GM19468 (cell line): ENCODE measurements at regions not wholly inside any gene's neighbourhood (a gene's known extent, or its start where the extent isn't known, plus 50 kb on each side); places are given as distances from the start of the nearest gene placed in this dataset.
"Not testable (repeated sequence)": the region's sequence is repeated elsewhere in the genome, so short reads cannot be mapped to it uniquely, and the experiment has no call there.

Experiments used
- ATAC-seq: cut with Tn5 transposase; IDR thresholded peaks from one replicate; pipeline ENCODE4 v1.9.1; 2021; ENCODE audit warnings: mild to moderate bottlenecking, moderate library complexity, moderate number of reproducible peaks; ENCODE audit not compliant: unreplicated experiment; ENCODE audit errors: extremely low read depth

DNA sequence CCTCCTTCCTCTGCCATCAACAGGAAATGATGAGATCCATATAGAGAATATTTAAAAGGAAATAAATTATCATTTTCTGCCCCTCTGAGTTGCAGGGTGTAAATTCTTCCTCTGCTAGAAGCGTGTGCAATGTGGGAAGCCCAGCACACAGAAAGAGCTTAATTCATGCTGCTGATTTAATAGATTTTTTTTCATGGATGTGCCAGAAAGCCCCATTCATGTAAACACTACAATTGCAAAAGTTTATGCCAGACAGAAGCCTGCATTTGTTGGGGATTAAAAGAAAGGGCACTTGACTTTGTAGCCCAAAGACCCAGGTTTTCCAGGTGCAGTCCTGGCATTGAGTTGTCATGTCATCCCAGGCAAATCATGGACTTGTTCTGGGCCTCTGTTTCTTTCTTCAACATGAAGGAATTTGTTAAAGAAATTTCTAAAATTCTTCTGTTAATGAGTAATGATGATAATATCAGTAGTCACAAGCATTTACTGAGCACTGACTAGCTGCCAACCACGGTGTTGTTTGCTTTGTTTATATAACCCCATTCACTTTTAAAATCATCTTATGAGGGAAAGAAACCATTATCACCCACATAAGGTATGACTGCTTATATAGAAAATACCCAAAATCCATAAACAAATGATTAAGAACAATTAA lies 341.7 kb downstream of the ANAPC1 start:
- not testable (repeated sequence) for ATAC-seq

DNA sequence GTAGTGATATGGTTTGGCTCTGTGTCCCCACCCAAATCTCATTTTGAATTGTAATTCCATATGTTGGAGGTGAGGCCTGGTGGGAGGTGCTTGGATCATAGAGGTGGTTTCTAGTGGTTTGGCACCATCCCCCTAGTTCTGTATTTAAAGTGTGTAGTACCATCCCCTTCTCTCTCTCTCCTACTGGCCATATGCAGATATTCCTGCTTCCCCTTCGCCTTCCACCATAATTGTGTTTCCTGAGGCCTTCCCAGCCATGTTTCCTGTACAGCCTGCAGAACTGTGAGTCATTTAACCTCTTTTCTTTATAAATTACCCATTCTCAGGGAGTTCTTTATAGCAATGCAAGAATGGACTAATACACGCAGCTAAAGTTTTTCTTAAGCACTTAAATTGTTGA lies 340.0 kb downstream of the ANAPC1 start:
- ATAC-seq = not testable (repeated sequence)

DNA sequence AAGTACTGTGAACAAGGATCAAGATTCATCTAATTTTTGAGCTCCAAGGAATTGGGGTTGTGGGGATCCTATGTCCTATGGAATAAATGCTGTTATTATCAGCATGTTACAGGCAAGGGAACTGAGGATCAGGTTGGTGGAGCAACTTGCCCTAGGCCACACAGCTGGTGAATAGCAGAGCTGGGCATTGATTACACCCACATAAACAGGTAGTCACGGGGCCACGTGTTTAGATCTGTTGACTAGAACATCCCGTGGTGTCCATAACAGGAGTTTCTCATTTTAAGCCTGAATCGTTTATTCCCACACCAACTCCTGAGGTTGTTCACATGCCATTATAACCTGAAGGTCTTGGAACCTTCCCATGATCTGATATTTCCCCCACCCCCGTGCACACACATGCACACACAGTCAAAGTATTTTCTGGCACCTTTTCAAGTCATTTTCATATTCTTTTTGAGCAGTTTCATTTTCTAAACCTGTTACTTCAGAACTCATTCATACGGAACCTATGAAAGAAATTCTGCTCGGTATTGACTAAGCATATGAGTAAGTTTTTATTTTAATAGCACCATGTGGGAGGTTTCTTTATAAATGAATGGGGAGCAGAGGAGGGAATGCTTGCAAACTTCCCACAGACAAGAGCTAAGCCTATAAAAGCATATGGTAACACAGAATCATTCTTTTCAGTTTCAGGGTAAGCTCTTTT lies 338.1 kb downstream of the ANAPC1 start:
- ATAC-seq = not testable (repeated sequence)

DNA sequence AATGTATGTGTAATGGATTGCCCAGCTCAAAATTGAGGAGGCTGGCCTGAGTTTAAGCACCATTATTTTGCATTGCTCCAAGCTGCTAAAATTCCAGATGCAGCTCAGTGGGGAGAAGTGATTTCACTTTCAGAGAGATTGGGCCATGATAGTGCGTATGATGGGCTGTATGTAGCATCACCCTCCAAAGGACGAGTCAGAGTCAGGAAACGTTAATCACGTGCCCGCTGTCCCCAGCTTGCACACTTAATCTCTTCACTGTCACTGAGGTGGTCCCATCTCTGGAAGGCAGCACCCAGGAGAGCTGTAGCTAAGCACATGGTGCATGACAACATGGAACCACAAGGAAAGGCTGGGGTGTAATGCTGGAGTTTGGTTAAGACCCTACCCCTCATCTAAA lies 337.4 kb downstream of the ANAPC1 start:
- ATAC-seq = not testable (repeated sequence)

DNA sequence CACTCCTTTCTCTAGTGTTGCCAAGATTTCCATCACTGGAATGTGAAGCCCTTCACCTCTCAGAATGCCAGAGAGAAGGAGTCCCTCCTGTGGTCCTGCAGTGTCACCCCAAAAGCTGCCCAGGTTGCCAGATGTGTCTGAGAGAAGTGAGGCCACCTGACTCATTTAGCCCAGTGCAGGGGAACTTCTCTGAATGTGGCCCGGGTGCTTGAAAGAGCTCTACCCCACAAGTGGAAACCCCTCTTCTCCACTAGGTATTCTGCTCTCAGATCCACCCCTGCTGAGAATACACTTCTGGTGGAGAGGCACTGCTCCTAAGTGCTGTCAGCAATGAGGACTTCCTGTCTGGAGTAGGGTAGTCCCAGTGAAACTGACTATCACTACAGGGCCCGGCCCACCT lies 334.8 kb downstream of the ANAPC1 start:
- ATAC-seq = not testable (repeated sequence)

DNA sequence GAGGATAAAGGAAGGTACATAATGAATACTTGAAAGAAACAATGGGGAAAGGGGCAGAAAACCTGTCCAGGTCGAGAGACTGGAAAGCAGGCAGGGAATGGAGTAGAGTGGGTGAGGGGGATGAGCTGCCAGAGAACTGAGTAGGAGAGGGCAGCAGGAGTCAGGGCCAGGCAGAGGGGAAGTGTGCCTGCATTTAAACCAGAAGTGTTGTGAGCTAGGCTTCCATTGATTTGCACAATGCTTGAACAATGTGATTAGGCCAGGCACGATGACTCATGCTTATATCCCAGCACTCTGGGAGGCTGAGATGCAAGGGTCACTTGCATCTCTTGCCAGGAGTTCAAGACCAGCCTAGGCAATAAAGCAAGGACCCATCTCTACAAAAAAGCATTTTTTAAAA lies 332.6 kb downstream of the ANAPC1 start:
- ATAC-seq = not testable (repeated sequence)

DNA sequence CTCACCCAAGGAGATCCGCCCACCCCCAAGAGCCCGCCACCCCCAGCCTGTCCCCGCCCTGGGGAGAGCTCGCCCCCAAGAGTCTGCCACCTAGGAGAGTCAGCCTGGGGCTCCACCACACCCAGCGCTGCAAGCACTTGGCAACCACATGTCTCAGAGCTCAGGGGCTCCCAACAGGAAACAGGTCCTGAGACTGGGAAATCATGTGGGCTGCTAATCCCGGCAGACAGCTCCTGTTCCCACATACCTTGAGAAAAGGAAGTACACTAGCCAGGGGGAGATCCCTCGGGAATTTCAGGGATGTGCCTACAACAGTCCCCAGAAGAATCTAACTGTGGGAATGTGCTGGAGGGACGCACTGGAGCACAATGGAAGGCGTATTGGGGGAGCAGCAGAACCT lies 331.4 kb downstream of the ANAPC1 start:
- not testable (repeated sequence) for ATAC-seq

DNA sequence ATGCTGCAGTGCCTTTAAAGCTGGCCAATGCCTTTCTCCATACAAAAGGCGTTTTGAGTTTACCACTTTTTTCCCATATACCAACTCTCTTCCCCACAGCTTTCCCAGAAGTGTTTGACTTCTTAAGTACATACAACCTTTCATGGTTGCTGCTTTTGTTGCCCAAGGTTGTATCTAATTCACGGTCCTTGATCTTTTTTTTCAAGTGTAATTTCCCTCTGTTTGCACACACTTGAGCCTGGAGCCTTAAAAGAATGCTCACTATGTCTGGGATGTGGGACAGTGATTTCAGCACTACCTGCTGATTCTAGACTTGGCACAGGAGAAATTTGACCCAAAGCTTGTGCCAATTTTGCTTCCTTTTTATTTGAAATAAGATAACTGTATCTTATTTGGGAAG lies 324.7 kb downstream of the ANAPC1 start:
- not testable (repeated sequence) for ATAC-seq

DNA sequence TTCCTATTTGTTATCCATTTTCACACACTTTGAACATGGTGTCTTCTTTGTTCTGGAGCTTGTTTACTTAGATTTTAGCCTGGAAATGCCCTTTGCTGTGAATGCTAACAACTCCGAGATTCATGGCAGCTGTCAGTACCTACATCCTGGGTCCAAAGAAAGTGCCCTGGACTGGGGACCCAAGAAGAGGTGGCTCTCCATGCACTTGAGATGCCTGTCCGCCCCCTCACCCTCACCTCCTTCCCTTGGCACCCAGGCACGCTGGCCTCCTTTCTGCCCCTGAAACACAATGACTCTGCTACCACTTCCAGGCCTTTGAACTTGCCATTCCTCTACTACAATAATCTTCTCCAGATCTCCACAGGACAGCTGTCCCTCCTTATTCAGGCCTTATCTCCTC lies 324.2 kb downstream of the ANAPC1 start:
- ATAC-seq = not testable (repeated sequence)

DNA sequence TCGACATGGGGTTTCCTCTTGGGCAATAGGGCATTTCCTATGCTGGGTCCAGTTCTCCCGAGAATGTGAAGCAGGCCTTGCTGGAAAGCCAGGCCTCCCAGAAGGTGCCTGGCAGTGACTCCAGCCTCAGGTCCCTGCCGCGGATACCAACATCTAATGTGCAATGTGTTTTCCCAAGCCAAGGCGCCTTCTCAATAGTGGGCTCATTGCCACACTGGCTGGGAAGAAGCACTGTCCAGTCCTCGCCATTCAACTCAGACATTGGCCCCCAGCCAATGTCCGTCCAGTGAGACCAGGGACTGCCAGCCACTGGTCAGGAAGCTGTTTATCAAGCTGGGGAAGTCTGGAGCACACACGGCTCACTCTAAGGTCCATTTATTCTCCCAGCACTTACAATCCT lies 317.9 kb downstream of the ANAPC1 start:
- not testable (repeated sequence) for ATAC-seq

DNA sequence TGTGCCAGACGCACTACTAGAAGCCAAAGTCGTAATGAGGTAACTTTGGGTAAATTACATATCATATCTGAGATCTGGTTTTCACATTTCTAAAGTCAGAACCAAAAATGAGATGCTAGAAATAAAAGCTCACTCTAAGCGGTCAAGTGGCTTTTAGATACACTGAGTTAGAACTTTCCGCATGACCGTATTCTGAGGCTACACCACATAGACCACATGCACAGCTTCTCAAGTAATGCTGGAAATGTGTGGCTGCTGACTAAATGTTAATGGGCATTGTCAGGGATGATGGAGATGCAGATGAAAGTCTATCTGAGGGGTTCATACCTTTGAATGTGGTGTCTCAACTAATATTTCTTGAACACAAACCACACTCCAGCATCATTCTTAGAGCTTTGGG lies 316.8 kb downstream of the ANAPC1 start:
- not testable (repeated sequence) for ATAC-seq

DNA sequence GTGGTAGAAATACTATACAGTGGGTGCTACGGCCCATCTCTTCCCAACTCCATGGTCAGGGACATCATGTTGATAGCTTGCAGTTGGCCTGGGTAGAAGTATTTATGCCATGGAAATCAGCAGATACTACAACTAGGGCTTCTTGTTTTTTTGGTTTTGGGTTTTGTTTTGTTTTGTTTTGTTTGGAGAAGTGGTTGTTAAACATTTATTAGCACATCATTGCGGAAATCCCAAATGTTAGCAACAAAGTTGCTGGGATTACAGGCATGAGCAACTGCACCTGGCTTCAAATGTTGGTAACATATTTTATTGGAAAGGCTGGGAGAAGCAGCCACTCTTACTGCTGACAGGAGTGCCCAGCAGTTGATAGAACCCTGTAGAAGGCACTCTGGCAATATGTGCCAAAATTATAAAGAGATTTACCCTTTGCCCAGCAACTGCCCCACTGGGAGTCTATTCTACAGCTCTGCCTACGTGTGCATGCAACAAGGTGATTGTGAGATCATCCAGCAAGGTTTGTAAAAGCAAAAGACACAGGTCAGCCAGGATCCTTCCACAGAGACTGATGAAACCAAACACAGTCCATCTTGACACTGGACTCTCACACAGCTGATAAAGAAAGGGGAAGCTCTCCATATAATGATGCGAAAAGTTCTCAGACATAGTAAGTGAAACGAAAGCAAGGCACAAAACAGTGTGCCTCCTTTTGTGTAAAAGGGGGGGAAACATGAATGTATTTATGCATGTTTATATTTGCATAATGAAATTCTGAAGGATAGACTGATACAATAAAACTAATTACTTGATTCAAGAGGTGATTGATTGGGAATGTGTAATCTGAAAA lies 314.4 kb downstream of the ANAPC1 start:
- ATAC-seq = not testable (repeated sequence)

DNA sequence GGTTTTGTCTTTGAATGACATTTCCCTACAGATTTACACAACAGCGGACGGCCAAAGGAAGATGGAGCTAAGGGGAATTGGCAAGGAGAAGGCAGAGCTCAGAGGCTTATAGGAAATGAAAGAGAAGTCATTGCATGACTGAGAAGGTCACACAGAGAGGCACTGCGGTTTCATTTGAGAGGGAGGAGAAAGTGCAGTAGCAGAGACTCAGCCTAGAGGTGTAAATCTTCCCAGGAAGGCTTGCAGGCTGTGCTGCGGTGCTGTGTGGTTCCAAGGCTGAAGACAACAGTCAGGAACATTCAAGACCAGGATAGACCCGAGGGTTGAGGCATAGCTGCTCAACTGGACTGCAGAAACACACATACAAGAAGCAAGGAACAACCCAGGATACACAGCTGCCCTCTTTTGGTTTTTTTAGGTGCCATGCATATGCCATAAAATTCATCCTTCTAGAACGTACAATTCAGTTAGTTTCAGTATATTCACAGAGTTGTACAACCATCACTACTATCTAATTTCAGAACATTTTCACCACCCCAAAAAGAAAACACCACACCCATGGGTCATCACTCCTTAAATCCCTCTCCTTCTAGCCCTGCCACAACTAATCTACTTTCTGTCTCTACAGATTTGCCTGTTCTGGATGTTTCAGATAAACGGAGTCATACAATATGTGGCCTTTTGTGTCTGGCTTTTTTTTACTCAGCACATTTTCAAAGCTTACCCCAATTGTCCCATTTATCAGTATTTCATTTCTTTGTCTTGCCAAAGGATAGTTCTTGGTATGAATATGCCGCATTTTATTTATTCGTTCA lies 313.5 kb downstream of the ANAPC1 start:
- not testable (repeated sequence) for ATAC-seq

DNA sequence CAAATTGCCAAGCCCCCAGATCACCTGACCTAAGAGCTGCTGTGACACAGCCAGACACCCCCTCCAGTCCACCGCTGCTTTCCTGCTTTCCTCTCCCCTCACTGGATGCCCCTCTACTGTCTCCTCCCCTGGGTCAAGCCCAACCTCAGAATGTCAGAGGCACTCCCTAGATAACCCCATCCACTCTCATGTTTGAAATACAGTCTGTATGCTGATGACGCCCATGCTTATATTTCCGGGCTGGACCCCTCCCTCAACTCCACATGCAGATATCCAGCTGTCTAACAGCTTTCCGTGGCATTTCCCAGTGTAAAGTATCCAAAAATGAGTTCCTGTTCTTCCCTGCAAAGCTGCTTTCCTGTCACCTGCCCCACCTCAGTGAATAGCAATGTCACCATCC lies 309.2 kb downstream of the ANAPC1 start:
- ATAC-seq = not testable (repeated sequence)

DNA sequence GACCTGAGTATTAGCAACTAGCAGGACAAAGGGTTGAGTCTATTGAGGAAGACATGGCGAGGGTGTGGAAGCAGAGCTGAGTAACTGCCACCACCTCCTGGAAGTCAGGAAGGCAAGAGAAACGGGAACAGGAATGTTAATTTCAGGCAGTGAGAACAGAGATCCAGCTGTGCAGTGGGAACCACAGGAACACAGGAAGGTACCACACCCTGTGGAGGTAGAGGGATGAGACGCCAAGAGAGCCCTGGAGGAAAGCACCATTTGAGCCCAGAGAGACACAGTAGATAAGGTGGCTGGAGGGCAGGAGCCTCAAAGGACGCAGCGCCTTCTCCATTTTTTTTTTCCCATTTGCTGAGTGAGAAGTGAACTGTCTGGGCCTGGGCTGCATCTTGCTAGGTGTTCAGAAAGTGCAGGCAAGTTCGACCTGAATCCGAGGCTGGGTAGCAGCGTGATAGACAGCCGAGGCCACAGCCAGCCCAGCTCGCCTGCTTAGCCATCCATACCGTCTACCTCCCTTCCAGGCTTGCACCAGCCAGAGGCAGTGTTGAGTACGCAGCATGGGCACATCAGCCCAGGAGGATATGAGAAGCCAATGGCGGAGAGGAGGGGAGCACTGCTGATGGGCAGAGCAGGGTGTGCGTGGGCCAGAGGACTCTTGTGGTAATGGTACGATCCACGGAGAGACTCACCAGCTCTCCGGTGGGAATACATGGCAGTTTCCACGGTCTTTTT lies 306.7 kb downstream of the ANAPC1 start:
- not testable (repeated sequence) for ATAC-seq

DNA sequence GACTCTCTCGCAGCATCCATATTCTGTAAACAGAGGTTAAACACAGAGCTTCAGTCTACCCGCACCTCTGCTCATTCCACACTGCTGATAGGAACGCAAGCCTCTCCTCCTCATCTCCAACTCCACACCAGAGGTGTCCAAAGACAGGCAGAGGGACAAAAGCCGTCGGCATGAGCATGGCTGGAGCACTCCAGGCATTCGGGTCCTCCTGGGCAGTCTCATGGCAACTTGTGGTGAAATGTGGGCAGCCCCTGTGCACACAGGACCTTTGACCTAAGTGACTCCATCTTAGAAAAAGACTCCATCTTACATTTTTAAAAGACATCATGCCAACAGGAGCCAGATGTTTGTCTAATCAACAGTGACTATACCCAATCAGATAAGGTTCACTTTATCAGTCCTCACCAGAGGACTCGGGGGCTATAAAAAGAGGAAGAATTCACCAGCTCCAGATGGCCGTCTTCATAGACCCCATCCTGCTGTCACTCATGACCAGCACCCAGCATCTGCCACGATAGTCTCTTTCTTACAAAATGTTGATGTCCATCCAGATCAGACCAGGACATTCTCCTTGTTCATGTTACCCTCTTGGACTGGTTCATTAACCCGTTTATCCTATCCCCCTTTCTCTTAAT lies 304.4 kb downstream of the ANAPC1 start:
- ATAC-seq = not testable (repeated sequence)

DNA sequence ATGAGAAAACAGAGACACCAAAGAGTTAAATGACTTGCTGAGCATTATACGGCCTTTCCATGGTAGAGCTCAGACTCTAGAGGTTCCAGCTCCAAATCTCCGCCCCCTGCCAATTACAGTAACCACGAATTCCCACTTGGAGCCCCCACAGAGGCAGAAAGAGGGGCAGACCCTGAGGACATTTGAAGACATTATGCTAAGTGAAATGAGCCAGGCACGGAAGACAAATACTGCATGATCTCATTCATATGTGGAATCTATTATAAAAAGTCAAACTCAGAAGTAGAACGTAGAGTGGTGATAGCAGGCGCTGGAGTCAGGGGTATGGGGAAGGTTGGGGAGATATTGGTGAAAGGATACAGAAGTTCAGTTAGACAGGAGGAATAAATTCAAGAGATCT lies 303.4 kb downstream of the ANAPC1 start:
- not testable (repeated sequence) for ATAC-seq

DNA sequence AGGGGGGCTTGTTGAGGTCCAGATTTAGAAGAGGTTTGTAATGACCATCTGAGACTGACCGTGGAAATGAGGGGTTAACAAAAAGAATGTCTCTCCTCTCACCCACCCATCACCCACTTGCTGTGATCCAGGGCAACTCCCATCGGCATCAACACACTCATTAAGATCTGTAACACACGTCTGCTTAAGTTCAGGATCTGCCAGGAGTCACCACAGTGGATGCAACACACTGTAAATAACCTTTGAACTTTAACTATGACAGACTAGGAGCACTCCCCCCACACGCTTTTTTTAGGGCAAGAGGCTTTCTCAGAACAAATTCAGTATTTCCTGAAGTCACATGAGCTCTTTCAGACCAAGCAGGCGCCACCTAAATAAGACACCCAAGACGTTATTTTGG lies 301.9 kb downstream of the ANAPC1 start:
- not testable (repeated sequence) for ATAC-seq

DNA sequence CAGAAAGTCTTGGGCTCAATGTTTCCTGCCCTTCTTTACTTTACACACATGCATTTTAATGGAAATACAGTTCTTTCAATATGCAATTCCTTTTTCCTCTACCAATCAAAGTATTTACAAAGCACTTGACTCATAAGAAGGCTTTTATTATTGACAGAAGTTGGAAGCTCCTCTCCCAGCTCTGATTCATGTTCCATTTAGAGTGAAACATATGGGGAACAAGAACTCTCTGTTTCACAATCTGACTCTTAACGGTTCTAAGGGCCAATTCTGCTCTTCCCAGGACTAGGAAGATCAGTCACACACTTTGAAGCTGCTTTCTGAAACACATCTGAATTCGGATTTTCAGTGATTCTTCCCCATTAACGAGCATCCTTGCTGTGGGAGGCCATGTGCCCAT lies 300.5 kb downstream of the ANAPC1 start:
- ATAC-seq = not testable (repeated sequence)
